ENCODE measurements at regions not wholly inside any gene's neighbourhood (a gene's known extent, or its start where the extent isn't known, plus 50 kb on each side); places are given as distances from the start of the nearest gene placed in this dataset.
"Not testable (repeated sequence)": the region's sequence is repeated elsewhere in the genome, so short reads cannot be mapped to it uniquely, and the experiment has no call there.

GRCh38 chr15:79775821-79776220, 121.0 kb downstream of the MTHFS start:
- intact Hi-C loops (cut with DNase I; ENCODE audit: low total_unique reads): no loop called here
- no peaks in the 10 kb centered on the region for H3K4me1 ChIP-seq
- no peak for DNase-seq
- no peaks in the 10 kb centered on the region for H3K36me3 ChIP-seq (ENCODE audit: low read depth, missing control alignments)
- TF ChIP-seq POLR2A (IDR thresholded peaks at IDR 0.05): no peak
- no peak for TF ChIP-seq CTCF (IDR thresholded peaks at IDR 0.05)
- no peaks in the 10 kb centered on the region for H3K27me3 ChIP-seq
- 83 to 87% methylated on average over 2 of the region's 2 CpGs for WGBS, 2 donors
- no peaks in the 10 kb centered on the region for H3K9me3 ChIP-seq
- no peak overlapping the region for H3K27ac ChIP-seq
- H3K4me3 ChIP-seq: no peak overlapping the region

- Histone ChIP-seq H3K27me3 (no peaks in the 10 kb centered on the region), H3K4me1 (no peaks in the 10 kb centered on the region), H3K27ac (no peak overlapping the region), H3K4me3 (no peak overlapping the region), H3K36me3 (ENCODE audit: low read depth, missing control alignments) (no peaks in the 10 kb centered on the region), H3K9me3 (no peaks in the 10 kb centered on the region)
- TF ChIP-seq POLR2A (IDR thresholded peaks at IDR 0.05): no peak
- no peak for TF ChIP-seq CTCF (IDR thresholded peaks at IDR 0.05)
- 54 to 56% methylated on average over 2 of the region's 2 CpGs for WGBS, 2 donors
- no peak for DNase-seq
- intact Hi-C loops (cut with DNase I; ENCODE audit: low total_unique reads): no loop called here
Observed at GRCh38 chr15:79777916-79778315, 118.9 kb downstream of the MTHFS start.

GRCh38 chr15:79778378-79778990, 118.3 kb downstream of the MTHFS start:
- Histone ChIP-seq H3K27ac (no peak overlapping the region), H3K4me1 (no peaks in the 10 kb centered on the region), H3K4me3 (no peak overlapping the region), H3K9me3 (no peaks in the 10 kb centered on the region), H3K27me3 (no peaks in the 10 kb centered on the region), H3K36me3 (ENCODE audit: low read depth, missing control alignments) (no peaks in the 10 kb centered on the region)
- TF ChIP-seq POLR2A (IDR thresholded peaks at IDR 0.05): no peak
- no peak for TF ChIP-seq CTCF (IDR thresholded peaks at IDR 0.05)
- 51% methylated on average over 3 of the region's 3 CpGs for WGBS, 2 donors
- DNase-seq: no peak
- intact Hi-C loops (cut with DNase I; ENCODE audit: low total_unique reads): no loop called here

- 87 to 100% methylated on average over 2 of the region's 2 CpGs for WGBS, 2 donors
- H3K36me3 ChIP-seq (ENCODE audit: low read depth, missing control alignments): no peaks in the 10 kb centered on the region
- no peaks in the 10 kb centered on the region for H3K27me3 ChIP-seq
- TF ChIP-seq CTCF (IDR thresholded peaks at IDR 0.05) (no peak), POLR2A (IDR thresholded peaks at IDR 0.05) (no peak)
- H3K9me3 ChIP-seq: no peaks in the 10 kb centered on the region
- no peaks in the 10 kb centered on the region for H3K4me1 ChIP-seq
- no peak overlapping the region for H3K4me3 ChIP-seq
- no peak for DNase-seq
- no peak overlapping the region for H3K27ac ChIP-seq
- intact Hi-C loops (cut with DNase I; ENCODE audit: low total_unique reads): no loop called here
Observed at GRCh38 chr15:79779746-79780145, 117.1 kb downstream of the MTHFS start.

- DNase-seq; H3K9me3 ChIP-seq; H3K27me3 ChIP-seq; H3K4me3 ChIP-seq; intact Hi-C loops (cut with DNase I; ENCODE audit: low total_unique reads); H3K27ac ChIP-seq; H3K4me1 ChIP-seq; H3K36me3 ChIP-seq (ENCODE audit: low read depth, missing control alignments): not testable (repeated sequence)
Observed at GRCh38 chr15:79782307-79782706, 114.5 kb downstream of the MTHFS start.

Small RNAs in the stretch of these regions (small RNA-seq; reads per million reads assigned to genes)
- gene AC026826.2 (0 reads per million in 2 donors), gene AC026826.3 (0 reads per million in 2 donors)
